ENCODE measurements at regions not wholly inside any gene's neighbourhood (a gene's known extent, or its start where the extent isn't known, plus 50 kb on each side); places are given as distances from the start of the nearest gene placed in this dataset.

DNA sequence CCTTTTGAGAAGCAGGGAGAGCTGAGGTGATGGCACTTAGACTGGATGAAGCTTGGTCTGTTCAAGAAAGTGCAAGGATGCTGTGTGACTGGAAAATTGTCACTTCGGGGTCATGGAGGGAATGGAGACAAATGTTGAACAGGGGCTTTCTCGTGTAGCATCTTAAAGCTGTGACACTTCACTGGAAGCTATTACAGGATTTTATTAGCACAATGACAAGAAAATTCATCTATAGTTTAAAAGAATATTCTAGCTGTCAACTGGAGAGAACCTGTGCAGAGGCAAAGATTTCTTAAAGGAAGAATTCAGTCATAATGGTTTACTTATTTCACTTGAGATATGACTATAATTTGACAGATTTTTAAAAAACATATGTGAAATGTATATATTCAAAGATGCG, 963.9 kb upstream of the ZEB2 start:
- TF ChIP-seq, protein P1, sequence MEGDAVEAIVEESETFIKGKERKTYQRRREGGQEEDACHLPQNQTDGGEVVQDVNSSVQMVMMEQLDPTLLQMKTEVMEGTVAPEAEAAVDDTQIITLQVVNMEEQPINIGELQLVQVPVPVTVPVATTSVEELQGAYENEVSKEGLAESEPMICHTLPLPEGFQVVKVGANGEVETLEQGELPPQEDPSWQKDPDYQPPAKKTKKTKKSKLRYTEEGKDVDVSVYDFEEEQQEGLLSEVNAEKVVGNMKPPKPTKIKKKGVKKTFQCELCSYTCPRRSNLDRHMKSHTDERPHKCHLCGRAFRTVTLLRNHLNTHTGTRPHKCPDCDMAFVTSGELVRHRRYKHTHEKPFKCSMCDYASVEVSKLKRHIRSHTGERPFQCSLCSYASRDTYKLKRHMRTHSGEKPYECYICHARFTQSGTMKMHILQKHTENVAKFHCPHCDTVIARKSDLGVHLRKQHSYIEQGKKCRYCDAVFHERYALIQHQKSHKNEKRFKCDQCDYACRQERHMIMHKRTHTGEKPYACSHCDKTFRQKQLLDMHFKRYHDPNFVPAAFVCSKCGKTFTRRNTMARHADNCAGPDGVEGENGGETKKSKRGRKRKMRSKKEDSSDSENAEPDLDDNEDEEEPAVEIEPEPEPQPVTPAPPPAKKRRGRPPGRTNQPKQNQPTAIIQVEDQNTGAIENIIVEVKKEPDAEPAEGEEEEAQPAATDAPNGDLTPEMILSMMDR (IDR thresholded peaks at IDR 0.05): no peak
- TF ChIP-seq POLR2AphosphoS5 (IDR thresholded peaks at IDR 0.05): no peak
